GM10266 (cell line): ENCODE measurements at regions not wholly inside any gene's neighbourhood (a gene's known extent, or its start where the extent isn't known, plus 50 kb on each side); places are given as distances from the start of the nearest gene placed in this dataset.

Source experiments
- DNase-seq: peaks from one replicate; pipeline ENCODE4 v3.0.0; 2012; ENCODE audit errors: extremely low spot score
- TF ChIP-seq, protein P1 (sequence below): IDR thresholded peaks from 2 replicates; pipeline ENCODE4 v1.5.1; 2012; ENCODE audit warnings: mild to moderate bottlenecking, low read depth; ENCODE audit not compliant: control insufficient read depth, insufficient read depth; ENCODE audit errors: missing control alignments

DNA sequence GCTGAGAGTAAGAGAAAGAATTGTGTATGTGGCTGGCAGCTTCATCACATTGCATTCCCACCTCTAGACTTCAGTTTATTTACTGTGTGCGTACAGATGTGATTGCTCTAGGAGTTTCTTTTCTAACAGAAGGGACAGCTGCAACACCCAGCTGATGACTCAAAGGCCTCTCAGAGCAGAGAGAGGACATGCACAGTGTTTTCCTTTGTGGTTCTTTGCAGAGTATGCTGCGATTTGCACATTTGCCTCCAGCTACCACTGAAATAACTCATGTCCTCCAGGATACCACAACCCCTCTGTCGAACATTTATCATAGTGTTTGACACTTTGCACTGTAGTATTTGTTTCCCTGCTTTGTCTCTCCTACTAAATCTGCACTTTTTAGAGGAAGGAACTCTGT, 294.1 kb downstream of the STIM2 start:
- DNase-seq, result no peak
- TF ChIP-seq, protein P1, sequence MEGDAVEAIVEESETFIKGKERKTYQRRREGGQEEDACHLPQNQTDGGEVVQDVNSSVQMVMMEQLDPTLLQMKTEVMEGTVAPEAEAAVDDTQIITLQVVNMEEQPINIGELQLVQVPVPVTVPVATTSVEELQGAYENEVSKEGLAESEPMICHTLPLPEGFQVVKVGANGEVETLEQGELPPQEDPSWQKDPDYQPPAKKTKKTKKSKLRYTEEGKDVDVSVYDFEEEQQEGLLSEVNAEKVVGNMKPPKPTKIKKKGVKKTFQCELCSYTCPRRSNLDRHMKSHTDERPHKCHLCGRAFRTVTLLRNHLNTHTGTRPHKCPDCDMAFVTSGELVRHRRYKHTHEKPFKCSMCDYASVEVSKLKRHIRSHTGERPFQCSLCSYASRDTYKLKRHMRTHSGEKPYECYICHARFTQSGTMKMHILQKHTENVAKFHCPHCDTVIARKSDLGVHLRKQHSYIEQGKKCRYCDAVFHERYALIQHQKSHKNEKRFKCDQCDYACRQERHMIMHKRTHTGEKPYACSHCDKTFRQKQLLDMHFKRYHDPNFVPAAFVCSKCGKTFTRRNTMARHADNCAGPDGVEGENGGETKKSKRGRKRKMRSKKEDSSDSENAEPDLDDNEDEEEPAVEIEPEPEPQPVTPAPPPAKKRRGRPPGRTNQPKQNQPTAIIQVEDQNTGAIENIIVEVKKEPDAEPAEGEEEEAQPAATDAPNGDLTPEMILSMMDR, result no peak

DNA sequence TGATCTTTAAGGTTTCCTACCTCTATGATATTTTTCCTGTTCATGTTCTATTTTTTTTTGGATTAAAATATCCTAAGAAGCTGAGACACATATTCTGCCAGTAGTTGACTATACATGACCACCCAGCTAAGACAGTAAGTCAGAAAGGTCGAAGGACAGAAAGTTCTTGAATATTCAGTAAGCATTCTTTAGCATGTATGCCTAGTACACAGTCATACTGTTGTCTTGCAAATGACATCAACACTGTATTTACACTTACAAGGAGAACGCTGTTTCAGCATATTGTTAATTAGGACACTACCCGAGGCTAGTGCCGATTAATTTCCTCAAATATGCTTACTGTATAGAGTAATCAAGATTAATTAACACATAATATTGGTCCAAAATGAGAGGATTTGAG, 300.6 kb downstream of the STIM2 start:
- no peak for DNase-seq
- TF ChIP-seq, protein P1, result no peak

DNA sequence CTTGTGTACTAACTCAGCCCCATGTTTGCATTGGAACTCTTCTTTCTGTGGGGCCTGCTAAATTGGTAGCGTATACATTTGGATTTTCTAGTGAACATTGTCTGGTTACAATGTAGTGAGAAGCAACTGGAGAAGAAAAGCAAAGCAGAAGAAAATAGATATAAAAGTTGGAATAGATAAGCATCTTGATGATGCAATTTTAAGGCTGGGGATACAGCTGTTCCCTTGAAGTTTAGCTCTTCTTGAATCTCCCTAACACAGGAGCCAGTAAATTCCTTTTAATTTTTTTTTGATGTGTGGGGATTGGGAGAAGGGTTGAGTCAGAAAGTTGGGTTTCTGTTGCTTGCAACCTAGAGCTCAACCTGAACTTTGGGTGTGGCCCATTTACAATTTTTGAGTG, 308.1 kb downstream of the STIM2 start:
- TF ChIP-seq, protein P1, result no peak
- DNase-seq, result no peak

DNA sequence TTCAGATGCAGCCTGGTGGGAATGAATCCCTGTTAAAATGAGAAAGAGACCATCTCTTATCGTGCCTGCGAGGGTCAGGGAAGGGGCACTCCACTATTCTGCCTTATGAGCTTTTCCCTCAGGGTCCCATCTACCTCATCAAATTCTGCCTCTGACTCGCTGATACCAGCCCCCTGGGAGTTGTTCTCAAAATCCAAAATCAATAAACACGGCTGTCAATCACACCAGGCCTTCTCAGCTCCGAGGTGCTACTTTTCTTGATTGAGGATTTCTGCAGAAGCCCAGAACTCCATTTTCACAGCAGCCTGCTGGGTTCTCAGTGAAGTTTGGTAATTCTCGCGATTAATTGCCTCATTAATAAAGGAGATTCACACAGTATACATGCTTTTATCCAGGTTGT, 312.6 kb downstream of the STIM2 start:
- DNase-seq, result no peak
- TF ChIP-seq, protein P1, result no peak

DNA sequence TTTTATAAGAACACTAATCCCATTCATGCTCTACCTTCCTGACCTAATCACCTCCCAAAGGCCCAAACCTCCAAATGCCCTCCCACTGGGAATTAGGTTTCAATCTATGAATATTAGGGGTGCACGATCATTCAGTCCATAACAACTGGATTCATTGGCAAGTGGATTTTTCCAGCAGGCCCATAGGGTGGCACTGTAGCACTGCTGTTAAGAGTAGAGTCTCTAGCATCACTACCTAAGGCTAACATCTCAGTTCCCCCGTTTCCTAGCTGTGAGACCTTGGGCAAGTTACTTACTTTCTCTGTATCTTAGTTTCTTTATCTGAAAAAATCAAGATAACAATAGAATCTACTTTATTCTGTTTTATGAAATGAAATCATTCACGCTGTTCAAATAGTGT, 315.8 kb downstream of the STIM2 start:
- no peak for DNase-seq
- TF ChIP-seq, protein P1, result peak; percentile 41

DNA sequence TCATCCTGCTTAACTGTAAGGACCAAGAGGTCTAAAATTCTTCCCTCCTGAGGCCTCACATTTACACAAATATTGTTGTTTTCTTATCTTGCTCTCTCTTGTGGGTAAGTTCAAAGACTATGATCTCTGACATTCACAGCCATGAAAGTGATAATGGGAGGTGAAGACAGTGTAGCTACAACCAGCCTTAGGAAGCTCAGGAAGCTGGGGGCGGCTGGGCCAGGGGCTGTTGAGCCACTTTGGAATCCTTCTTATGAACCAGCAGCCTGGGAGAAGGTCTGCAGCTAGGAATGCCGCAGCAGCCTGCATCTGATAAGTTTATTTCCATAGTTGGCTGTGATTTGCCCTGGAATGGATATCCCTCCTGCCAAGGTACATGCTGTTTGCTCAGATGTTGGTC, 316.2 kb downstream of the STIM2 start:
- TF ChIP-seq, protein P1, result no peak

DNA sequence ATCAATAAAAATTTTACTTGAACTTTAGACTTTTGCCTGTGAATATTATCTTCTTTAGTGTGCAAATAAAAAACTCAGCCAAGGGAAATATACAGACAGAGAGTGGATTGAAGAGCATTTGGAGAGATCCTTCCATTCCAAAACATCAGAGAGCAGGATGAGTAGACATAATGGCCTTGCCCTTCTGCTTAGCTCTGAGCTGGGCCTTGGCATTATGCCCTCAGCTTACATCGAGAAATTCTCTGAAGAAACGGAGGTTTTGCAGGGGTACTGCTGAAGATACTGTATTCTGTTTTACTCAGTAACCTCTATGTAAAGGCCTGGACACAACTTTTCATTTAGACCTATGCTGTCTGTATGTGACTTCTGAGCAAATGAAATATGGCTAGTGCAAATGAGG, 317.4 kb downstream of the STIM2 start:
- DNase-seq, result no peak
- TF ChIP-seq, protein P1, result no peak

More for the DNA sequence above, 316.2 kb downstream of the STIM2 start:
- no peak for DNase-seq
